ENCODE measurements at regions not wholly inside any gene's neighbourhood (a gene's known extent, or its start where the extent isn't known, plus 50 kb on each side); places are given as distances from the start of the nearest gene placed in this dataset.

DNA sequence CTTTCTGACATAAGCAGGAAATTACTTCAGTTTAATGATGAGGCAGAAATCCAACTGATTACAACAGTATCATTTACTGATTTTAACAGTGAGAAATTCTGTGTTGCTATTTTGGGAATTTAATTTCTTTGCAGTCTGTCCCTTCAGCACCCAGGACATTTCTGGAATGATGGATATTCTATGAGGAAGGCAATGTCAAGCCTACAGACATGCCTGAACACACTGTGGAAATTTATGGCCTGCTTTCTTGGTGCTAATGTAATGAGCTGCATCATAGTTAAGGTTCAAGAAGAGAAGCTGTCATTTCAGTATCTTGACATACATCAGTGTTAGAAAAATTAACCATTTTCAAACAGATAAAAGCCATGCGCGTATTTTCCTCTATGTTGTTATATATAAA is 87.7 kb downstream of the SLITRK1 start:
- TF ChIP-seq, protein P1, sequence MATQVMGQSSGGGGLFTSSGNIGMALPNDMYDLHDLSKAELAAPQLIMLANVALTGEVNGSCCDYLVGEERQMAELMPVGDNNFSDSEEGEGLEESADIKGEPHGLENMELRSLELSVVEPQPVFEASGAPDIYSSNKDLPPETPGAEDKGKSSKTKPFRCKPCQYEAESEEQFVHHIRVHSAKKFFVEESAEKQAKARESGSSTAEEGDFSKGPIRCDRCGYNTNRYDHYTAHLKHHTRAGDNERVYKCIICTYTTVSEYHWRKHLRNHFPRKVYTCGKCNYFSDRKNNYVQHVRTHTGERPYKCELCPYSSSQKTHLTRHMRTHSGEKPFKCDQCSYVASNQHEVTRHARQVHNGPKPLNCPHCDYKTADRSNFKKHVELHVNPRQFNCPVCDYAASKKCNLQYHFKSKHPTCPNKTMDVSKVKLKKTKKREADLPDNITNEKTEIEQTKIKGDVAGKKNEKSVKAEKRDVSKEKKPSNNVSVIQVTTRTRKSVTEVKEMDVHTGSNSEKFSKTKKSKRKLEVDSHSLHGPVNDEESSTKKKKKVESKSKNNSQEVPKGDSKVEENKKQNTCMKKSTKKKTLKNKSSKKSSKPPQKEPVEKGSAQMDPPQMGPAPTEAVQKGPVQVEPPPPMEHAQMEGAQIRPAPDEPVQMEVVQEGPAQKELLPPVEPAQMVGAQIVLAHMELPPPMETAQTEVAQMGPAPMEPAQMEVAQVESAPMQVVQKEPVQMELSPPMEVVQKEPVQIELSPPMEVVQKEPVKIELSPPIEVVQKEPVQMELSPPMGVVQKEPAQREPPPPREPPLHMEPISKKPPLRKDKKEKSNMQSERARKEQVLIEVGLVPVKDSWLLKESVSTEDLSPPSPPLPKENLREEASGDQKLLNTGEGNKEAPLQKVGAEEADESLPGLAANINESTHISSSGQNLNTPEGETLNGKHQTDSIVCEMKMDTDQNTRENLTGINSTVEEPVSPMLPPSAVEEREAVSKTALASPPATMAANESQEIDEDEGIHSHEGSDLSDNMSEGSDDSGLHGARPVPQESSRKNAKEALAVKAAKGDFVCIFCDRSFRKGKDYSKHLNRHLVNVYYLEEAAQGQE (IDR thresholded peaks at IDR 0.05; ENCODE audit: low read depth, low read length): no peak
- TF ChIP-seq TAF1 (IDR thresholded peaks at IDR 0.05; ENCODE audit: borderline replicate concordance, low read depth, low read length) (no peak), GATAD2B (conservative IDR thresholded peaks at IDR 0.05; ENCODE audit: low read depth) (no peak), YY1 (IDR thresholded peaks at IDR 0.05; ENCODE audit: low read depth, low read length) (no peak), CBX5 (IDR thresholded peaks at IDR 0.05; ENCODE audit: low read depth) (no peak), GABPA (IDR thresholded peaks at IDR 0.05; ENCODE audit: low read depth) (no peak), CHD2 (IDR thresholded peaks at IDR 0.05; ENCODE audit: borderline replicate concordance, low read depth, low read length) (no peak), RFX5 (IDR thresholded peaks at IDR 0.05; ENCODE audit: low read depth, low read length) (no peak), NRF1 (conservative IDR thresholded peaks at IDR 0.05; ENCODE audit: low read depth, low read length) (no peak), POLR2A (IDR thresholded peaks at IDR 0.05; ENCODE audit: low read depth, low read length) (no peak), JUND (IDR thresholded peaks at IDR 0.05; ENCODE audit: low read depth, low read length) (no peak)
- TF ChIP-seq, protein P2, sequence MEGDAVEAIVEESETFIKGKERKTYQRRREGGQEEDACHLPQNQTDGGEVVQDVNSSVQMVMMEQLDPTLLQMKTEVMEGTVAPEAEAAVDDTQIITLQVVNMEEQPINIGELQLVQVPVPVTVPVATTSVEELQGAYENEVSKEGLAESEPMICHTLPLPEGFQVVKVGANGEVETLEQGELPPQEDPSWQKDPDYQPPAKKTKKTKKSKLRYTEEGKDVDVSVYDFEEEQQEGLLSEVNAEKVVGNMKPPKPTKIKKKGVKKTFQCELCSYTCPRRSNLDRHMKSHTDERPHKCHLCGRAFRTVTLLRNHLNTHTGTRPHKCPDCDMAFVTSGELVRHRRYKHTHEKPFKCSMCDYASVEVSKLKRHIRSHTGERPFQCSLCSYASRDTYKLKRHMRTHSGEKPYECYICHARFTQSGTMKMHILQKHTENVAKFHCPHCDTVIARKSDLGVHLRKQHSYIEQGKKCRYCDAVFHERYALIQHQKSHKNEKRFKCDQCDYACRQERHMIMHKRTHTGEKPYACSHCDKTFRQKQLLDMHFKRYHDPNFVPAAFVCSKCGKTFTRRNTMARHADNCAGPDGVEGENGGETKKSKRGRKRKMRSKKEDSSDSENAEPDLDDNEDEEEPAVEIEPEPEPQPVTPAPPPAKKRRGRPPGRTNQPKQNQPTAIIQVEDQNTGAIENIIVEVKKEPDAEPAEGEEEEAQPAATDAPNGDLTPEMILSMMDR (IDR thresholded peaks at IDR 0.05 in 2 of 3, conservative IDR thresholded peaks at IDR 0.05 in 1 of 3; ENCODE audit: control insufficient read depth in 2 of 3, extremely low read depth in 1 of 3, insufficient read depth in 1 of 3, low read depth in 3 of 3, low read length in 3 of 3): no peak
- TF ChIP-seq, protein P3, sequence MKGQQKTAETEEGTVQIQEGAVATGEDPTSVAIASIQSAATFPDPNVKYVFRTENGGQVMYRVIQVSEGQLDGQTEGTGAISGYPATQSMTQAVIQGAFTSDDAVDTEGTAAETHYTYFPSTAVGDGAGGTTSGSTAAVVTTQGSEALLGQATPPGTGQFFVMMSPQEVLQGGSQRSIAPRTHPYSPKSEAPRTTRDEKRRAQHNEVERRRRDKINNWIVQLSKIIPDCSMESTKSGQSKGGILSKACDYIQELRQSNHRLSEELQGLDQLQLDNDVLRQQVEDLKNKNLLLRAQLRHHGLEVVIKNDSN (IDR thresholded peaks at IDR 0.05; ENCODE audit: borderline replicate concordance, extremely low read length, insufficient read depth, low read depth, low read length): no peak
- TF ChIP-seq, protein P4, sequence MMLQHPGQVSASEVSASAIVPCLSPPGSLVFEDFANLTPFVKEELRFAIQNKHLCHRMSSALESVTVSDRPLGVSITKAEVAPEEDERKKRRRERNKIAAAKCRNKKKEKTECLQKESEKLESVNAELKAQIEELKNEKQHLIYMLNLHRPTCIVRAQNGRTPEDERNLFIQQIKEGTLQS (IDR thresholded peaks at IDR 0.05; ENCODE audit: borderline replicate concordance, extremely low read depth, low read depth, low read length): no peak

Measured in GM12878 (cell line).